Astrocyte (in vitro differentiated cells and primary cell): ENCODE measurements at regions not wholly inside any gene's neighbourhood (a gene's known extent, or its start where the extent isn't known, plus 50 kb on each side); places are given as distances from the start of the nearest gene placed in this dataset.

Experiments
- DNase-seq: peaks from one replicate; pipeline ENCODE4 v3.0.0-alpha.2; 2010; ENCODE audit warnings: low read depth
- FAIRE-seq: peaks from 2 replicates; lab custom pipeline; 2011; peaks lifted over from hg19 to GRCh38; lab: Jason Lieb, UNC
- H2AFZ ChIP-seq: 2 replicates; pipeline ENCODE4 v1.6.0; 2012; ENCODE audit warnings: low read depth, low read length, inconsistent platforms
- H3K27ac ChIP-seq: 2 replicates; pipeline ENCODE4 v1.5.1; 2011; ENCODE audit warnings: low read depth, low read length, inconsistent platforms
- H3K27me3 ChIP-seq: 2 replicates; pipeline ENCODE4 v1.6.0; 2011; ENCODE audit warnings: low read length, inconsistent platforms; ENCODE audit not compliant: insufficient read depth
- H3K36me3 ChIP-seq: 2 replicates; pipeline ENCODE4 v1.5.1; 2011; ENCODE audit warnings: low read length, inconsistent platforms; ENCODE audit not compliant: insufficient read depth
- H3K4me1 ChIP-seq: 2 replicates; pipeline ENCODE4 v1.5.1; 2011; ENCODE audit warnings: low read length, inconsistent platforms; ENCODE audit not compliant: insufficient read depth
- H3K4me2 ChIP-seq: 2 replicates; pipeline ENCODE4 v1.6.0; 2012; ENCODE audit warnings: low read length, inconsistent platforms
- H3K4me3 ChIP-seq: 2 replicates; pipeline ENCODE4 v1.5.1; 2011; ENCODE audit warnings: low read depth, mild to moderate bottlenecking, low read length, inconsistent platforms; ENCODE audit not compliant: insufficient read depth
- H3K79me2 ChIP-seq: 2 replicates; pipeline ENCODE4 v1.6.0; 2012; ENCODE audit warnings: mild to moderate bottlenecking, low read length, inconsistent platforms; ENCODE audit not compliant: insufficient read depth
- H3K9ac ChIP-seq: 2 replicates; pipeline ENCODE4 v1.6.0; 2012; ENCODE audit warnings: mild to moderate bottlenecking, low read length, inconsistent platforms
- H3K9me3 ChIP-seq: 2 replicates; pipeline ENCODE4 v1.5.1; 2012; ENCODE audit warnings: low read depth, mild to moderate bottlenecking, low read length, inconsistent platforms; ENCODE audit not compliant: insufficient read depth
- H4K20me1 ChIP-seq: 2 replicates; pipeline ENCODE4 v1.6.0; 2012; ENCODE audit warnings: low read length, inconsistent platforms; ENCODE audit not compliant: insufficient read depth
- H3K27ac Mint-ChIP-seq: one replicate; pipeline ENCODE4 v1.8.0; 2021; ENCODE audit warnings: mild to moderate bottlenecking, mixed read lengths; ENCODE audit not compliant: unreplicated experiment
- H3K27me3 Mint-ChIP-seq: one replicate; pipeline ENCODE4 v1.8.0; 2021; ENCODE audit warnings: low read depth, mixed read lengths; ENCODE audit not compliant: unreplicated experiment
- H3K36me3 Mint-ChIP-seq: one replicate; pipeline ENCODE4 v1.8.0; 2021; ENCODE audit warnings: low read depth, mixed read lengths; ENCODE audit not compliant: unreplicated experiment
- H3K4me1 Mint-ChIP-seq: one replicate; pipeline ENCODE4 v1.8.0; 2021; ENCODE audit warnings: low read depth, mixed read lengths; ENCODE audit not compliant: unreplicated experiment
- H3K4me3 Mint-ChIP-seq: one replicate; pipeline ENCODE4 v1.8.0; 2021; ENCODE audit warnings: mild to moderate bottlenecking, moderate library complexity, mixed read lengths; ENCODE audit not compliant: unreplicated experiment
- H3K9me3 Mint-ChIP-seq: one replicate; pipeline ENCODE4 v1.8.0; 2021; ENCODE audit warnings: mild to moderate bottlenecking, mixed read lengths; ENCODE audit not compliant: unreplicated experiment
- EZH2 ChIP-seq: IDR thresholded peaks from 2 replicates; pipeline ENCODE4 v1.6.1; 2012; ENCODE audit warnings: mild to moderate bottlenecking, low read length, inconsistent platforms; ENCODE audit not compliant: insufficient read depth
- TF ChIP-seq, protein P1 (sequence below): IDR thresholded peaks from 2 replicates; pipeline ENCODE4 v1.5.1; 2011; ENCODE audit warnings: low read depth, mild to moderate bottlenecking, inconsistent platforms, low read length, moderate library complexity; ENCODE audit not compliant: insufficient read depth

DNA sequence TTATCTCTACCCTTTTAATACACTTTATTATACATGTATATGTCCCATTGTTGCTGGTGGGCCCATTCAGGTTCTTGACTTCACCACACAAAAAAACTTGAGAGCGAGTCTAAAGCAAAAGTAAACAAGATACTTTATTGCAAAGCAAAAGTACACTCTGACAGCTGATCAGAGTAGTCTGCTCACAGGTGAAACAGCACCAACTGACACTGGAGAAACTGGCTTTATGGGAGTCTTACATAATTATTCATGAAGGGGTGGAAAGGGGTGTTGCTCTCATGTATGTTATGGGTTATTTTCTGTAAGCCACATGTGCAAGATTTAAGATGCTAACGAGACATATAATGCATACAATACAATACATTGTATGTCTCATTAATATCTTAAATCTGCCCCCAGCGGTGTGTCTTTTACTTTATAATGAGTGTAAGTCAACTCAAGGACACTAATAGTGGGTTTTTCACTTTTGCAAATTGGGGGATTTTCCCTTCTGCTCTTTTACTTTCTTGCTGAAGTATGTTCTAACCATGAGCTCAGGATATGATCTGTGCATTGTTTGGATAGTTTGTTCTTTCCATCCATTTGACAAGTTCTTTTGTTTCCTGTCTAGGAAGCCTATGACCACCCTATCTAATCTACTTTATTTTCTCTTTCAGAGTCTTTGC, 256.1 kb upstream of the ITM2A start:
- Histone ChIP-seq H3K36me3 (no peaks in the 10 kb centered on the region), H3K9ac (no peak overlapping the region), H3K9me3 (no peaks in the 10 kb centered on the region), H3K4me1 (no peaks in the 10 kb centered on the region), H3K4me3 (no peak overlapping the region), H4K20me1 (no peaks in the 10 kb centered on the region), H3K27me3 (no peaks in the 10 kb centered on the region), H3K27ac (no peak overlapping the region), H2AFZ (no peak overlapping the region), H3K4me2 (no peak overlapping the region), H3K79me2 (no peaks in the 10 kb centered on the region)
- Mint-ChIP-seq H3K4me1 (no peaks in the 10 kb centered on the region), H3K4me3 (no peak overlapping the region), H3K9me3 (no peaks in the 10 kb centered on the region), H3K27ac (no peak overlapping the region), H3K36me3 (no peaks in the 10 kb centered on the region), H3K27me3 (no peaks in the 10 kb centered on the region)
- no peak for TF ChIP-seq EZH2
- TF ChIP-seq, protein P1, sequence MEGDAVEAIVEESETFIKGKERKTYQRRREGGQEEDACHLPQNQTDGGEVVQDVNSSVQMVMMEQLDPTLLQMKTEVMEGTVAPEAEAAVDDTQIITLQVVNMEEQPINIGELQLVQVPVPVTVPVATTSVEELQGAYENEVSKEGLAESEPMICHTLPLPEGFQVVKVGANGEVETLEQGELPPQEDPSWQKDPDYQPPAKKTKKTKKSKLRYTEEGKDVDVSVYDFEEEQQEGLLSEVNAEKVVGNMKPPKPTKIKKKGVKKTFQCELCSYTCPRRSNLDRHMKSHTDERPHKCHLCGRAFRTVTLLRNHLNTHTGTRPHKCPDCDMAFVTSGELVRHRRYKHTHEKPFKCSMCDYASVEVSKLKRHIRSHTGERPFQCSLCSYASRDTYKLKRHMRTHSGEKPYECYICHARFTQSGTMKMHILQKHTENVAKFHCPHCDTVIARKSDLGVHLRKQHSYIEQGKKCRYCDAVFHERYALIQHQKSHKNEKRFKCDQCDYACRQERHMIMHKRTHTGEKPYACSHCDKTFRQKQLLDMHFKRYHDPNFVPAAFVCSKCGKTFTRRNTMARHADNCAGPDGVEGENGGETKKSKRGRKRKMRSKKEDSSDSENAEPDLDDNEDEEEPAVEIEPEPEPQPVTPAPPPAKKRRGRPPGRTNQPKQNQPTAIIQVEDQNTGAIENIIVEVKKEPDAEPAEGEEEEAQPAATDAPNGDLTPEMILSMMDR, result no peak
- no peak for DNase-seq
- peak; percentile 32 for FAIRE-seq

- Histone ChIP-seq H3K4me2 (no peak overlapping the region), H3K9ac (no peak overlapping the region), H3K79me2 (no peaks in the 10 kb centered on the region), H2AFZ (no peak overlapping the region), H4K20me1 (no peaks in the 10 kb centered on the region), H3K4me3 (no peak overlapping the region), H3K4me1 (no peaks in the 10 kb centered on the region), H3K9me3 (no peaks in the 10 kb centered on the region), H3K27ac (no peak overlapping the region), H3K27me3 (no peaks in the 10 kb centered on the region), H3K36me3 (no peaks in the 10 kb centered on the region)
- Mint-ChIP-seq H3K27ac (no peak overlapping the region), H3K4me1 (no peaks in the 10 kb centered on the region), H3K36me3 (no peaks in the 10 kb centered on the region), H3K9me3 (no peaks in the 10 kb centered on the region), H3K27me3 (no peaks in the 10 kb centered on the region), H3K4me3 (no peak overlapping the region)
- no peak for DNase-seq
- no peak for FAIRE-seq
- no peak for TF ChIP-seq EZH2
- TF ChIP-seq, protein P1, result no peak
Measured at GRCh38 chrX:79618280-79618679, 251.1 kb upstream of the ITM2A start.

GRCh38 chrX:79604364-79604763, 237.2 kb upstream of the ITM2A start:
- Mint-ChIP-seq H3K4me1 (no peaks in the 10 kb centered on the region), H3K27ac (no peak overlapping the region), H3K36me3 (no peaks in the 10 kb centered on the region), H3K27me3 (no peaks in the 10 kb centered on the region), H3K9me3 (no peaks in the 10 kb centered on the region), H3K4me3 (no peak overlapping the region)
- H3K27me3 ChIP-seq, result no peaks in the 10 kb centered on the region
- H3K9me3 ChIP-seq, result no peaks in the 10 kb centered on the region
- FAIRE-seq (peak; percentile 73), DNase-seq (no peak)
- no peak overlapping the region for H3K27ac ChIP-seq
- no peaks in the 10 kb centered on the region for H4K20me1 ChIP-seq
- no peak for TF ChIP-seq EZH2
- TF ChIP-seq, protein P1, result no peak
- H3K9ac ChIP-seq, result no peak overlapping the region
- no peaks in the 10 kb centered on the region for H3K79me2 ChIP-seq
- no peak overlapping the region for H3K4me2 ChIP-seq
- H2AFZ ChIP-seq, result no peak overlapping the region
- no peak overlapping the region for H3K4me3 ChIP-seq
- H3K4me1 ChIP-seq, result no peaks in the 10 kb centered on the region
- H3K36me3 ChIP-seq, result no peaks in the 10 kb centered on the region
